NT2/D1 (cell line): ENCODE measurements at regions not wholly inside any gene's neighbourhood (a gene's known extent, or its start where the extent isn't known, plus 50 kb on each side); places are given as distances from the start of the nearest gene placed in this dataset.

ENCODE experiments used
- DNase-seq: peaks from one replicate; pipeline ENCODE4 v3.0.0-alpha.2; 2011; ENCODE audit warnings: low read depth, low spot score
- H3K27me3 ChIP-seq: 2 replicates; pipeline ENCODE4 v1.6.0; 2011; ENCODE audit warnings: mild to moderate bottlenecking; ENCODE audit not compliant: insufficient read length, insufficient read depth
- H3K36me3 ChIP-seq: 2 replicates; pipeline ENCODE4 v1.6.1; 2011; ENCODE audit warnings: mild to moderate bottlenecking, low read length, mixed read lengths; ENCODE audit not compliant: insufficient read depth, insufficient read length
- H3K4me1 ChIP-seq: 2 replicates; pipeline ENCODE4 v1.5.1; 2011; ENCODE audit not compliant: insufficient read depth, insufficient read length
- H3K4me3 ChIP-seq: 2 replicates; pipeline ENCODE4 v1.5.1; 2011; ENCODE audit warnings: low read depth; ENCODE audit not compliant: insufficient read length
- H3K9ac ChIP-seq: 2 replicates; pipeline ENCODE4 v1.6.0; 2011; ENCODE audit warnings: low read depth; ENCODE audit not compliant: insufficient read length
- H3K9me3 ChIP-seq: 2 replicates; pipeline ENCODE4 v1.5.1; 2011; ENCODE audit warnings: mild to moderate bottlenecking, low read length; ENCODE audit not compliant: insufficient read depth
- SUZ12 ChIP-seq: IDR thresholded peaks from 2 replicates; pipeline ENCODE4 v1.6.1; 2011; ENCODE audit not compliant: insufficient read length, insufficient read depth; ENCODE audit errors: extremely low read depth
- YY1 ChIP-seq: IDR thresholded peaks from 2 replicates; pipeline ENCODE4 v1.6.1; 2011; ENCODE audit not compliant: insufficient read length, insufficient read depth
- ZNF274 ChIP-seq: IDR thresholded peaks from 2 replicates; pipeline ENCODE4 v1.6.1; 2011; ENCODE audit warnings: mild to moderate bottlenecking, low read depth, low read length

GRCh38 chr20:62527781-62528180 is 52.0 kb upstream of the GATA5 start:
- H3K27me3 ChIP-seq: no peaks in the 10 kb centered on the region
- peaks cover 34% of the 10 kb centered on the region for H3K4me1 ChIP-seq

GRCh38 chr20:62528983-62529891 is 53.4 kb upstream of the GATA5 start:
- Histone ChIP-seq H3K4me3 (no peak overlapping the region), H3K9ac (peak overlapping the region; percentile 36), H3K27me3 (no peaks in the 10 kb centered on the region), H3K36me3 (no peaks in the 10 kb centered on the region), H3K9me3 (no peaks in the 10 kb centered on the region), H3K4me1 (peaks cover 24% of the 10 kb centered on the region)
- DNase-seq: no peak
- no peak for TF ChIP-seq ZNF274

More at GRCh38 chr20:62527781-62528180, 52.0 kb upstream of the GATA5 start:
- H3K36me3 ChIP-seq: no peaks in the 10 kb centered on the region
- no peak for TF ChIP-seq SUZ12
- no peak for TF ChIP-seq YY1
- TF ChIP-seq ZNF274: no peak
- no peak for DNase-seq
- no peak overlapping the region for H3K4me3 ChIP-seq
- no peak overlapping the region for H3K9ac ChIP-seq
- H3K9me3 ChIP-seq: no peaks in the 10 kb centered on the region

GRCh38 chr20:62529896-62530642 is 54.3 kb upstream of the GATA5 start:
- H3K9me3 ChIP-seq: no peaks in the 10 kb centered on the region
- H3K27me3 ChIP-seq: no peaks in the 10 kb centered on the region
- H3K36me3 ChIP-seq: no peaks in the 10 kb centered on the region
- DNase-seq: no peak
- peaks cover 16% of the 10 kb centered on the region for H3K4me1 ChIP-seq
- H3K4me3 ChIP-seq: no peak overlapping the region
- no peak overlapping the region for H3K9ac ChIP-seq
- no peak for TF ChIP-seq SUZ12
- TF ChIP-seq ZNF274: no peak
- no peak for TF ChIP-seq YY1

GRCh38 chr20:62530643-62531032 is 54.8 kb upstream of the GATA5 start:
- TF ChIP-seq ZNF274 (no peak), SUZ12 (no peak), YY1 (no peak)
- Histone ChIP-seq H3K36me3 (no peaks in the 10 kb centered on the region), H3K4me1 (peaks cover 15% of the 10 kb centered on the region), H3K9ac (no peak overlapping the region), H3K4me3 (no peak overlapping the region), H3K9me3 (no peaks in the 10 kb centered on the region), H3K27me3 (no peaks in the 10 kb centered on the region)
- DNase-seq: no peak

GRCh38 chr20:62531046-62531838 is 55.4 kb upstream of the GATA5 start:
- no peak overlapping the region for H3K4me3 ChIP-seq
- H3K27me3 ChIP-seq: no peaks in the 10 kb centered on the region
- no peak overlapping the region for H3K9ac ChIP-seq
- H3K9me3 ChIP-seq: no peaks in the 10 kb centered on the region
- no peak for DNase-seq
- TF ChIP-seq ZNF274 (no peak), YY1 (no peak), SUZ12 (no peak)
- peaks cover 17% of the 10 kb centered on the region for H3K4me1 ChIP-seq
- no peaks in the 10 kb centered on the region for H3K36me3 ChIP-seq

GRCh38 chr20:62532921-62533320 is 57.1 kb upstream of the GATA5 start:
- H3K9ac ChIP-seq: no peak overlapping the region
- H3K9me3 ChIP-seq: no peaks in the 10 kb centered on the region
- TF ChIP-seq YY1 (no peak), SUZ12 (no peak), ZNF274 (no peak)
- no peak for DNase-seq
- no peaks in the 10 kb centered on the region for H3K27me3 ChIP-seq
- H3K4me3 ChIP-seq: no peak overlapping the region
- peaks cover 19% of the 10 kb centered on the region for H3K4me1 ChIP-seq
- H3K36me3 ChIP-seq: no peaks in the 10 kb centered on the region
